Adrenal gland (tissue), 9 donors: ENCODE measurements at regions not wholly inside any gene's neighbourhood (a gene's known extent, or its start where the extent isn't known, plus 50 kb on each side); places are given as distances from the start of the nearest gene placed in this dataset.

Experiments used
- DNase-seq, 7 donors: peaks; one replicate each; pipeline ENCODE4 v3.0.0-alpha.2; 2019 to 2020
- H3K27ac ChIP-seq, 5 donors: fragments of 200-600 bp; sonication (generic) in 4 of 5; 1 replicate in 3 of 5; 2 replicates in 2 of 5; pipeline versions ENCODE4 v1.5.1 to v1.8.0; 2016 to 2020; ENCODE audit warnings: mild to moderate bottlenecking in 1 of 5
- H3K27me3 ChIP-seq: fragments of 200-600 bp; 2 replicates; pipeline ENCODE4 v1.8.0; 2021
- H3K36me3 ChIP-seq, 2 donors: fragments of 200-600 bp; replicated peaks in 1 of 2; 1 replicate in 1 of 2; 2 replicates in 1 of 2; pipeline versions ENCODE4 v1.5.1 to v1.8.0; 2018 to 2022
- H3K4me1 ChIP-seq, 2 donors: fragments of 200-600 bp; replicated peaks in 1 of 2; 1 replicate in 1 of 2; 2 replicates in 1 of 2; pipeline versions ENCODE4 v1.5.1 to v1.8.0; 2018 to 2021
- H3K4me3 ChIP-seq, 4 donors: fragments of 200-600 bp; sonication (generic) in 3 of 4; one replicate each; pipeline ENCODE4 v1.5.1; 2016 to 2018
- H3K9me3 ChIP-seq, 3 donors: fragments of 200-600 bp; sonication (generic) in 1 of 3; replicated peaks in 1 of 3; 1 replicate in 2 of 3; 2 replicates in 1 of 3; pipeline versions ENCODE4 v1.5.1 to v1.8.0; 2016 to 2021
- POLR2A ChIP-seq, 2 donors: fragments of 450-650 bp; IDR thresholded peaks; one replicate each; pipeline ENCODE4 v1.6.1; 2017; ENCODE audit warnings: antibody characterized with exemption in 2 of 2, mild to moderate bottlenecking in 2 of 2, moderate library complexity in 1 of 2
- WGBS, 4 donors: extraction: QIAGEN DNeasy Blood & Tissue Kit in 2 of 4; methylation state at CpG; one replicate each; pipeline versions ENCODE4 v1.1.5 to v1.1.7; 2013 to 2017; 5-methylcytosine and 5-hydroxymethylcytosine counted together
- intact Hi-C, 2 donors: fragments of 100-400 bp; cut with DNase I; formaldehyde crosslinking; loops; one replicate each; pipeline versions ENCODE4 v1.14.1 to v1.15.0; 2022 to 2023
- TF ChIP-seq, protein P1 (sequence below), 6 experiments: fragments of 450-650 bp in 4 of 6; fragments of 200-600 bp in 2 of 6; sonication (generic) in 1 of 6; IDR thresholded peaks; 1 replicate in 5 of 6; 2 replicates in 1 of 6; pipeline versions ENCODE4 v1.5.1 to v1.8.0; 2016 to 2021; ENCODE audit warnings: antibody characterized with exemption in 6 of 6, mild to moderate bottlenecking in 2 of 6, moderate library complexity in 1 of 6
- donor health status: healthy with polysubstance abuse.
- donor health status: Bipolar disorder and iron deficiency.
- donor health status: DM: yes; HTN: yes; CAD: no.
- donor health status: DM: no; HTN: no; CAD: no.
- donor health status: DM: no; HTN: no; CAD: no.

DNA sequence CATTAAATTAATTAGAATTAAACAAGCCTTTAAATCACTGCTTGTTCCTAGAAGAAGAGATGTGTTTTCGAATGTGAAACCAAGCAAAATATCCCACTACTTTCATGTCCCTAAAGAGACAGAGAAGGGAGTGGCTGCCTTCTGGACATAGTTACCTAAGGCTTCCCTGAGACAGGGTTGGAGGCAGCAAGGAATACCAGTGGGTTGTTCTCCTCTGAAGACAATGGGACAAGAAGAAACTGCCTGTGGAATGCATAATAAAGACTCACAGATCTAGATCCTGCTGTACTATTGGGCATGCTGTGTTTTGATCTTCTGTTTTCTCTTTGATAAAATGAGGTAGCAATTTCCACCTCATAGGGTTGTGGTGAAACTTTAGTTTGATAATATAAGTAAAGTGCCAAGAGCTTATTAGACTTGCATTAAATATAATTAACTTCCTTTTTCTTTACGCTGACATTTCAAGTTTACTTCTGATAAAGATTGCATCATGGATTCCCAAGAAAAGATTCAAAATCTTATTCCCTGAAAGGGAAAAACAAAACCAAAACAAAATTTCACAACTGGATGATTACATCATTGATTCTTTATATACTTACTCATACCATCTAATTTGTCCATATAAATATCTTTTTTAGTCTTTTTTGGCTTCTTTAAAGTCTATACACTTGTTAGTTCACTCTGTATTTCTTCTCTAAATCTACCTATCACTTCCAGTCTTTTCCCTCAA, 621.3 kb downstream of the ETS1 start:
- intact Hi-C loops = no loop called here
- no peak for DNase-seq
- Histone ChIP-seq H3K27ac (no peak overlapping the region), H3K36me3 (no peaks in the 10 kb centered on the region), H3K27me3 (no peaks in the 10 kb centered on the region), H3K4me3 (no peak overlapping the region), H3K9me3 (no peaks in the 10 kb centered on the region), H3K4me1 (no peaks in the 10 kb centered on the region)
- WGBS, 4 donors = 64 to 75% (median 69%) methylated on average over 2 of the region's 2 CpGs
- TF ChIP-seq, protein P1, sequence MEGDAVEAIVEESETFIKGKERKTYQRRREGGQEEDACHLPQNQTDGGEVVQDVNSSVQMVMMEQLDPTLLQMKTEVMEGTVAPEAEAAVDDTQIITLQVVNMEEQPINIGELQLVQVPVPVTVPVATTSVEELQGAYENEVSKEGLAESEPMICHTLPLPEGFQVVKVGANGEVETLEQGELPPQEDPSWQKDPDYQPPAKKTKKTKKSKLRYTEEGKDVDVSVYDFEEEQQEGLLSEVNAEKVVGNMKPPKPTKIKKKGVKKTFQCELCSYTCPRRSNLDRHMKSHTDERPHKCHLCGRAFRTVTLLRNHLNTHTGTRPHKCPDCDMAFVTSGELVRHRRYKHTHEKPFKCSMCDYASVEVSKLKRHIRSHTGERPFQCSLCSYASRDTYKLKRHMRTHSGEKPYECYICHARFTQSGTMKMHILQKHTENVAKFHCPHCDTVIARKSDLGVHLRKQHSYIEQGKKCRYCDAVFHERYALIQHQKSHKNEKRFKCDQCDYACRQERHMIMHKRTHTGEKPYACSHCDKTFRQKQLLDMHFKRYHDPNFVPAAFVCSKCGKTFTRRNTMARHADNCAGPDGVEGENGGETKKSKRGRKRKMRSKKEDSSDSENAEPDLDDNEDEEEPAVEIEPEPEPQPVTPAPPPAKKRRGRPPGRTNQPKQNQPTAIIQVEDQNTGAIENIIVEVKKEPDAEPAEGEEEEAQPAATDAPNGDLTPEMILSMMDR (IDR thresholded peaks at IDR 0.05) = no peak

DNA sequence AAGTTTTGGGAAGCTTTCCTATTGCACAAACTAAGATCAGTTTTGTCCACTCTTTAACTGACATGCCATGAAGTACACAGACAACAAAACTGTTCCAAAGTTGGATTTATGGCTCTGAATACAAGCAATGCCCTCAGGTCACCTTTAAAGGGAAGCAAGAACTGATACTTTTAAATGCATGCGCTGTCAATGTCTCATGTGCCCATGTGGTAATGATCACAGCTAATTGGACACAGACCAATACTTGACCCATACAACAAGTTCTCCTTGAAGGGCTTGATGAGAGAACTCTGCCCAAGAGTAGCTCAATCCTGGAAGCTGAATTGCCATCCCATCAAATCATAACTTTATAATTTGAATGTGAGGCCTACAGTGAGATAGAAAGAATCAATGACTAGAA, 624.9 kb downstream of the ETS1 start:
- no peak for TF ChIP-seq POLR2A (IDR thresholded peaks at IDR 0.05)
- TF ChIP-seq, protein P1 (IDR thresholded peaks at IDR 0.05) = no peak
- no peaks in the 10 kb centered on the region for H3K36me3 ChIP-seq
- H3K4me1 ChIP-seq = no peaks in the 10 kb centered on the region
- H3K27me3 ChIP-seq = no peaks in the 10 kb centered on the region
- no peak overlapping the region for H3K4me3 ChIP-seq
- no peak overlapping the region for H3K27ac ChIP-seq
- DNase-seq = no peak
- 73 to 92% (median 87%) methylated on average over 1 of the region's 1 CpG for WGBS, 4 donors
- H3K9me3 ChIP-seq = no peaks in the 10 kb centered on the region
- intact Hi-C loops = no loop called here

DNA sequence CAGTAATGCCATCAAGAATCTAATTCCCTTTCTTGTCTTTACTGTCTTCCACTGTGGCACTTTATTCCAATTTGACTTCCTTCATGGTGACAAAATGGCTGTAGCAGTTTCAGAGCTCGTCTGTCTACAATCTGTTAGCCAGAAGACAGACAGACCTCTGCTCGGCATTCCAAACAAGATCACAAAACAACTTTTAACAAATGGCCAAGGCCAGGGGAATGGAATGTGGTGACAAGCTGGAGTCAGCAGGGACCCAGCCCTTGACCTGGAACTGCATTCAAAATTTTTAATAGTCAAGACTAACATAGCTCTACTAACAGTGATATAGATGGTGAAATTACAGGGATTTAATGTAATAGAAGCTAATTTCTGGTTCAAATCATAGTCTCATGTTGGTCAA, 637.2 kb downstream of the ETS1 start:
- Histone ChIP-seq H3K36me3 (no peaks in the 10 kb centered on the region), H3K27ac (no peak overlapping the region), H3K27me3 (no peaks in the 10 kb centered on the region), H3K9me3 (no peaks in the 10 kb centered on the region), H3K4me1 (no peaks in the 10 kb centered on the region), H3K4me3 (no peak overlapping the region)
- WGBS, 4 donors = 23 to 50% (median 30%) methylated on average over 2 of the region's 2 CpGs
- intact Hi-C loops = no loop called here
- no peak for TF ChIP-seq POLR2A (IDR thresholded peaks at IDR 0.05)
- TF ChIP-seq, protein P1 (IDR thresholded peaks at IDR 0.05) = no peak
- no peak for DNase-seq

DNA sequence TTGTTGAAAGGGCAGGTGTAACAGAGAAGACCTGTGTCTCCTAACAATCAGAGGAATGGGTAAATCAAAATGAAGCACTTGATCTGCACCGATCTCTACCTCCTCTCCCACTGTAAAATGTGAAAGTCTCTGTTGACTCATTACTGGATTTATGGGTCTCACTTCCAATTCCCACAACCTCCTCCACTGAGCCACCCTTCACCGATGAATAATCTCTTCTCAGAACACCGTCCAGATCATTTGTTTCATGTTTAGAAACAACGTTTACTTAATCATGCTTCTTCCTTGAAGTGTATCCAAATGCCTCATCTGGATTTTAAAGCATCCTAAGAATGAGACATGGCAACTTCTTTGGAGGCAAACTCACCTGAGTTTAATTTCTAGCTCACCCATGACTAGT, 643.6 kb downstream of the ETS1 start:
- Histone ChIP-seq H3K36me3 (no peaks in the 10 kb centered on the region), H3K27me3 (no peaks in the 10 kb centered on the region), H3K4me3 (no peak overlapping the region), H3K27ac (no peak overlapping the region), H3K4me1 (no peaks in the 10 kb centered on the region), H3K9me3 (no peaks in the 10 kb centered on the region)
- WGBS, 4 donors = 41 to 57% (median 51%) methylated on average over 4 of the region's 4 CpGs
- intact Hi-C loops = no loop called here
- DNase-seq = no peak
- TF ChIP-seq, protein P1 (IDR thresholded peaks at IDR 0.05) = no peak
- TF ChIP-seq POLR2A (IDR thresholded peaks at IDR 0.05) = no peak
